H1 (cell line): ENCODE measurements at regions not wholly inside any gene's neighbourhood (a gene's known extent, or its start where the extent isn't known, plus 50 kb on each side); places are given as distances from the start of the nearest gene placed in this dataset.
A peak's percentile ranks its signal among the peaks of the same experiment; 100 is the strongest.

ENCODE experiments used
- CTCF ChIA-PET: fragments of 300-600 bp; sonication (Branson Sonifier 250); formaldehyde crosslinking; loops from one replicate; lab custom pipeline; 2021; ENCODE audit not compliant: partially characterized antibody; lab: Charles Lee
- POLR2A ChIA-PET: fragments of 300-600 bp; sonication (Branson Sonifier 250); formaldehyde crosslinking; loops from one replicate; lab custom pipeline; 2021; ENCODE audit warnings: inconsistent platforms; ENCODE audit not compliant: partially characterized antibody; lab: Charles Lee
- DNase-seq, 2 experiments: peaks; one replicate each; pipeline versions ENCODE4 v3.0.0 to v3.0.0-alpha.2; 2010 to 2022; ENCODE audit warnings: low spot score in 2 of 2, low read depth in 1 of 2, mixed read lengths in 1 of 2
- FAIRE-seq: peaks from 2 replicates; lab custom pipeline; 2011; peaks lifted over from hg19 to GRCh38; lab: Jason Lieb, UNC
- H2AFZ ChIP-seq: 2 replicates; pipeline ENCODE4 v1.8.1; 2012; ENCODE audit warnings: low read length, inconsistent platforms
- H2AK5ac ChIP-seq: 2 replicates; pipeline ENCODE4 v1.6.1; 2013; ENCODE audit warnings: low read depth, low read length
- H2BK120ac ChIP-seq: replicated peaks from 2 replicates; pipeline ENCODE3; 2013; ENCODE audit warnings: low read depth, low read length, inconsistent platforms
- H2BK12ac ChIP-seq: 2 replicates; pipeline ENCODE4 v1.6.1; 2013; ENCODE audit warnings: low read depth, low read length
- H2BK15ac ChIP-seq: 2 replicates; pipeline ENCODE4 v1.6.1; 2013; ENCODE audit warnings: low read length
- H2BK20ac ChIP-seq: 2 replicates; pipeline ENCODE4 v1.6.1; 2013; ENCODE audit warnings: low read length
- H2BK5ac ChIP-seq: 2 replicates; pipeline ENCODE4 v1.6.1; 2013; ENCODE audit warnings: low read depth, low read length
- H3K14ac ChIP-seq: 2 replicates; pipeline ENCODE4 v1.6.1; 2013; ENCODE audit warnings: inconsistent platforms; ENCODE audit not compliant: insufficient read length
- H3K18ac ChIP-seq: 2 replicates; pipeline ENCODE4 v1.6.1; 2013; ENCODE audit warnings: low read length; ENCODE audit errors: extremely low read depth
- H3K23ac ChIP-seq: 2 replicates; pipeline ENCODE4 v1.6.1; 2013; ENCODE audit warnings: inconsistent platforms; ENCODE audit not compliant: insufficient read length
- H3K23me2 ChIP-seq: 2 replicates; pipeline ENCODE4 v1.6.1; 2013; ENCODE audit warnings: low read depth, low read length
- H3K27ac ChIP-seq: 2 replicates; pipeline ENCODE4 v1.6.1; 2011; ENCODE audit warnings: low read depth, low read length, inconsistent platforms
- H3K27me3 ChIP-seq, 4 experiments: replicated peaks in 1 of 4; 1 replicate in 1 of 4; 2 replicates in 3 of 4; pipeline versions ENCODE4 v1.6.1 to v1.8.1; 2011 to 2013; ENCODE audit warnings: low read length in 3 of 4, mild to moderate bottlenecking in 3 of 4, inconsistent platforms in 2 of 4, mixed read lengths in 2 of 4, moderate library complexity in 1 of 4; ENCODE audit not compliant: control insufficient read depth in 3 of 4, insufficient read depth in 3 of 4; ENCODE audit errors: extremely low read depth in 1 of 4
- H3K36me3 ChIP-seq, 4 experiments: 2 replicates each; pipeline versions ENCODE4 v1.6.1 to v1.8.1; 2011 to 2013; ENCODE audit warnings: mild to moderate bottlenecking in 4 of 4, low read length in 3 of 4, moderate library complexity in 2 of 4, control low read depth in 1 of 4, inconsistent platforms in 1 of 4; ENCODE audit not compliant: insufficient read depth in 4 of 4, control insufficient read depth in 2 of 4
- H3K4ac ChIP-seq: replicated peaks from 2 replicates; pipeline ENCODE3; 2013; ENCODE audit warnings: low read length, low read depth, mixed read lengths, inconsistent platforms; ENCODE audit not compliant: insufficient read length
- H3K4me1 ChIP-seq, 4 experiments: replicated peaks in 1 of 4; 1 replicate in 1 of 4; 2 replicates in 3 of 4; pipeline versions ENCODE4 v1.6.1 to v1.8.1; 2011 to 2013; ENCODE audit warnings: low read length in 3 of 4, inconsistent platforms in 2 of 4, mixed read lengths in 1 of 4; ENCODE audit not compliant: insufficient read depth in 4 of 4, control insufficient read depth in 3 of 4
- H3K4me2 ChIP-seq, 2 experiments: 2 replicates each; pipeline versions ENCODE4 v1.6.1 to v1.8.1; 2011 to 2013; ENCODE audit warnings: low read depth in 2 of 2, low read length in 2 of 2, control low read depth in 1 of 2, inconsistent platforms in 1 of 2, mild to moderate bottlenecking in 1 of 2; ENCODE audit not compliant: insufficient read depth in 1 of 2
- H3K4me3 ChIP-seq, 4 experiments: fragments of 200-600, 300-600 bp in 1 of 4; sonication (generic), shearing (Covaris generic), sonication (Bioruptor Twin) in 1 of 4; 2 replicates each; pipeline versions ENCODE4 v1.5.1 to v1.8.1; 2011 to 2016; ENCODE audit warnings: low read length in 4 of 4, low read depth in 3 of 4, control low read depth in 2 of 4, inconsistent platforms in 2 of 4, mild to moderate bottlenecking in 2 of 4, mixed read lengths in 1 of 4, moderate library complexity in 1 of 4; ENCODE audit not compliant: insufficient read depth in 2 of 4; ENCODE audit errors: extremely low read depth in 1 of 4
- H3K56ac ChIP-seq: replicated peaks from 2 replicates; pipeline ENCODE3; 2013; ENCODE audit warnings: low read depth, mild to moderate bottlenecking, mixed read lengths, low read length, inconsistent platforms; ENCODE audit not compliant: insufficient read length
- H3K79me1 ChIP-seq: 2 replicates; pipeline ENCODE4 v1.6.1; 2013; ENCODE audit warnings: low read depth, low read length, control low read depth
- H3K79me2 ChIP-seq, 2 experiments: 2 replicates each; pipeline versions ENCODE4 v1.6.1 to v1.8.1; 2012 to 2013; ENCODE audit warnings: low read length in 2 of 2, mild to moderate bottlenecking in 2 of 2, inconsistent platforms in 1 of 2; ENCODE audit not compliant: insufficient read depth in 2 of 2, control insufficient read depth in 1 of 2
- H3K9ac ChIP-seq, 4 experiments: replicated peaks in 1 of 4; 1 replicate in 1 of 4; 2 replicates in 3 of 4; pipeline versions ENCODE4 v1.6.1 to v1.8.1; 2011 to 2013; ENCODE audit warnings: low read depth in 3 of 4, low read length in 3 of 4, control low read depth in 2 of 4, mild to moderate bottlenecking in 2 of 4, moderate library complexity in 2 of 4, inconsistent platforms in 1 of 4; ENCODE audit errors: extremely low read depth in 1 of 4
- H3K9me3 ChIP-seq, 2 experiments: 2 replicates each; pipeline versions ENCODE4 v1.6.1 to v1.8.1; 2012 to 2013; ENCODE audit warnings: mild to moderate bottlenecking in 2 of 2, moderate library complexity in 2 of 2, control low read depth in 1 of 2, inconsistent platforms in 1 of 2, low read depth in 1 of 2, low read length in 1 of 2, mixed read lengths in 1 of 2; ENCODE audit not compliant: insufficient read depth in 2 of 2
- H4K20me1 ChIP-seq, 2 experiments: replicated peaks in 1 of 2; 2 replicates each; pipeline versions ENCODE3 to v1.8.1; 2011 to 2013; ENCODE audit warnings: inconsistent platforms in 2 of 2, low read length in 2 of 2, mild to moderate bottlenecking in 1 of 2; ENCODE audit not compliant: insufficient read depth in 2 of 2, control insufficient read depth in 1 of 2
- H4K5ac ChIP-seq: 2 replicates; pipeline ENCODE4 v1.6.1; 2013; ENCODE audit warnings: low read length, low read depth, mixed read lengths, inconsistent platforms; ENCODE audit not compliant: insufficient read length
- H4K8ac ChIP-seq: 2 replicates; pipeline ENCODE4 v1.8.0; 2013; ENCODE audit warnings: mild to moderate bottlenecking, moderate library complexity, low read length, inconsistent platforms; ENCODE audit not compliant: insufficient read depth; ENCODE audit errors: extremely low read depth
- H4K91ac ChIP-seq: replicated peaks from 2 replicates; pipeline ENCODE3; 2013; ENCODE audit warnings: low read length, mixed read lengths, inconsistent platforms; ENCODE audit not compliant: insufficient read length
- MAFK ChIP-seq: IDR thresholded peaks from 2 replicates; pipeline ENCODE4 v1.6.1; 2012; ENCODE audit warnings: low read depth, mild to moderate bottlenecking, improper control_type of control experiment, low read length
- SP4 ChIP-seq: IDR thresholded peaks from 2 replicates; pipeline ENCODE4 v1.6.1; 2012; ENCODE audit warnings: low read length, inconsistent platforms
- WGBS, 2 experiments: shearing (Covaris generic) in 1 of 2; methylation state at CpG; one replicate each; pipeline versions ENCODE4 v1.1.6 to v1.1.7; 2013 to 2015; ENCODE audit warnings: low lambda C conversion rate in 2 of 2, mixed read lengths in 2 of 2, inconsistent platforms in 1 of 2, low coverage in 1 of 2, missing lambda C conversion rate in 1 of 2; ENCODE audit not compliant: insufficient replicate concordance in 2 of 2, insufficient coverage in 1 of 2, insufficient read length in 1 of 2; ENCODE audit errors: extremely low coverage in 1 of 2, missing lambda C conversion rate in 1 of 2; 5-methylcytosine and 5-hydroxymethylcytosine counted together

GRCh38 chr2:23069156-23069555, 315.8 kb upstream of the KLHL29 start:
- H4K91ac ChIP-seq = no peak overlapping the region
- no peak overlapping the region for H3K18ac ChIP-seq
- no peaks in the 10 kb centered on the region for H3K36me3 ChIP-seq
- H3K4me2 ChIP-seq = no peak overlapping the region
- no peak overlapping the region for H2AFZ ChIP-seq
- H2BK15ac ChIP-seq = no peak overlapping the region
- POLR2A ChIA-PET = no interaction called here
- no peaks in the 10 kb centered on the region for H4K20me1 ChIP-seq
- no peak overlapping the region for H4K8ac ChIP-seq
- DNase-seq = no peak
- no peak for FAIRE-seq
- 95% methylated on average over 3 of the region's 3 CpGs; no CpG with 5 or more reads in 1 of the 2 experiments for WGBS, 2 experiments
- H2BK12ac ChIP-seq = no peak overlapping the region
- H3K4me3 ChIP-seq = no peak overlapping the region
- no peaks in the 10 kb centered on the region for H3K27me3 ChIP-seq
- no peaks in the 10 kb centered on the region for H3K79me1 ChIP-seq
- no peak overlapping the region for H3K56ac ChIP-seq
- H4K5ac ChIP-seq = no peak overlapping the region
- H2BK20ac ChIP-seq = no peak overlapping the region
- H2BK120ac ChIP-seq = no peak overlapping the region
- H3K79me2 ChIP-seq = no peaks in the 10 kb centered on the region
- H2BK5ac ChIP-seq = no peak overlapping the region
- H3K9ac ChIP-seq = no peak overlapping the region
- peak; percentile 85 for TF ChIP-seq MAFK
- TF ChIP-seq SP4 = no peak
- TF ChIP-seq, all 59 proteins: peak for 1
- Histone ChIP-seq H3K14ac (no peak overlapping the region), H3K23ac (no peak overlapping the region), H3K9me3 (no peaks in the 10 kb centered on the region), H3K23me2 (no peaks in the 10 kb centered on the region; the same call in 1 of the 2 replicates), H2AK5ac (no peak overlapping the region), H3K4ac (no peak overlapping the region), H3K4me1 (0 out of 7 replicates have a peak, but pooled peaks cover 0 to 2% (median 0%) of the 10 kb centered on the region in 4 experiments), H3K27ac (no peak overlapping the region)
- CTCF ChIA-PET = no interaction called here
